ENCODE measurements at regions not wholly inside any gene's neighbourhood (a gene's known extent, or its start where the extent isn't known, plus 50 kb on each side); places are given as distances from the start of the nearest gene placed in this dataset.

DNA sequence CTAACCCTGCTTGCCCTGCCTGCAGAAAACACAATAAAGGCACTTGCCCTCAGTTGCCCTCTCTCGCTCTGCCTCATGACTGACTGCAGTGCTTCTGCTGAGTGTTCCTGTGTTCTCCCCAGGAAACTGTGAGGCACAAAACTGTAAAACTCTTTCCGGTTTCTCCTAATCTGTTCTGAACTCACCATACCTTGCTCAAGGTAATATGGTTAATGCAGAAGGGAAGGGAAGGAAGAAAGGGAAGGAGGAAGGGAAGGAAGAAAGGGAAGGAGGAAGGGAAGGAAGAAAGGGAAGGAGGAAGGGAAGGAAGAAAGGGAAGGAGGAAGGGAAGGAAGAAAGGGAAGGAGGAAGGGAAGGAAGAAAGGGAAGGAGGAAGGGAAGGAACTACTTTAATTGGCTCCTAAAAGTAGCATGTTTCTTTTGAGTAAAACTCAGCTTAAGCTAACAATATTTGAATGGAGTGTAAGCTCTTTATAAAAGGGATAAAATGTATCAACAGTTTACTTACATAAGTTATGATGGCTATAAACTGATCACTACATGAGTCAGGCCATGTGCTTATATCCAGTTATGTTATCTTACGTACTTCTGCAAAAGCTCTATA is 334.0 kb upstream of the CLEC14A start:
- Mint-ChIP-seq H3K27me3 (ENCODE audit: low read depth in 3 of 3) (no peaks in the 10 kb centered on the region), H3K9me3 (peaks cover 3 to 17% (median 8%) of the 10 kb centered on the region in 7 donors), H3K36me3 (no peaks in the 10 kb centered on the region), H3K27ac (no peak overlapping the region), H3K4me1 (no peaks in the 10 kb centered on the region), H3K4me3 (no peak overlapping the region)
- H3K4me2 ChIP-seq (replicated peaks; ENCODE audit: extremely low read depth, low read length, poor library complexity, severe bottlenecking): no peak overlapping the region
- no peak overlapping the region for H3K4me3 ChIP-seq (replicated peaks in 1 of 3; ENCODE audit: low read depth in 2 of 3, low read length in 3 of 3)
- H2AFZ ChIP-seq (ENCODE audit: insufficient read depth, low read depth, low read length, poor library complexity, severe bottlenecking): no peak overlapping the region
- H3K36me3 ChIP-seq (replicated peaks in 1 of 2; ENCODE audit: control insufficient read depth in 1 of 2, insufficient read depth in 2 of 2, low read length in 2 of 2): no peaks in the 10 kb centered on the region
- no peak overlapping the region for H3K9ac ChIP-seq (ENCODE audit: insufficient read depth, low read length, poor library complexity, severe bottlenecking)
- peaks cover 0 to 11% of the 10 kb centered on the region in 2 donors for H3K9me3 ChIP-seq (replicated peaks in 1 of 2; ENCODE audit: control insufficient read depth in 1 of 2, insufficient read depth in 1 of 2, low read length in 2 of 2)
- DNase-seq: no peak
- H4K20me1 ChIP-seq (ENCODE audit: insufficient read depth, low read length): no peaks in the 10 kb centered on the region
- H3K27me3 ChIP-seq (ENCODE audit: control insufficient read depth in 2 of 2, insufficient read depth in 2 of 2, low read length in 2 of 2): no peaks in the 10 kb centered on the region
- H3K4me1 ChIP-seq (ENCODE audit: control insufficient read depth in 1 of 2, insufficient read depth in 2 of 2, low read length in 2 of 2): no peaks in the 10 kb centered on the region
- TF ChIP-seq, protein P1, sequence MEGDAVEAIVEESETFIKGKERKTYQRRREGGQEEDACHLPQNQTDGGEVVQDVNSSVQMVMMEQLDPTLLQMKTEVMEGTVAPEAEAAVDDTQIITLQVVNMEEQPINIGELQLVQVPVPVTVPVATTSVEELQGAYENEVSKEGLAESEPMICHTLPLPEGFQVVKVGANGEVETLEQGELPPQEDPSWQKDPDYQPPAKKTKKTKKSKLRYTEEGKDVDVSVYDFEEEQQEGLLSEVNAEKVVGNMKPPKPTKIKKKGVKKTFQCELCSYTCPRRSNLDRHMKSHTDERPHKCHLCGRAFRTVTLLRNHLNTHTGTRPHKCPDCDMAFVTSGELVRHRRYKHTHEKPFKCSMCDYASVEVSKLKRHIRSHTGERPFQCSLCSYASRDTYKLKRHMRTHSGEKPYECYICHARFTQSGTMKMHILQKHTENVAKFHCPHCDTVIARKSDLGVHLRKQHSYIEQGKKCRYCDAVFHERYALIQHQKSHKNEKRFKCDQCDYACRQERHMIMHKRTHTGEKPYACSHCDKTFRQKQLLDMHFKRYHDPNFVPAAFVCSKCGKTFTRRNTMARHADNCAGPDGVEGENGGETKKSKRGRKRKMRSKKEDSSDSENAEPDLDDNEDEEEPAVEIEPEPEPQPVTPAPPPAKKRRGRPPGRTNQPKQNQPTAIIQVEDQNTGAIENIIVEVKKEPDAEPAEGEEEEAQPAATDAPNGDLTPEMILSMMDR (IDR thresholded peaks at IDR 0.05): no peak
- WGBS (ENCODE audit: insufficient coverage): 89% methylated on average over 1 of the region's 3 CpGs
- H3K79me2 ChIP-seq (ENCODE audit: insufficient read depth, low read length): no peaks in the 10 kb centered on the region
- intact Hi-C loops (cut with micrococcal nuclease): no loop called here
- no peak overlapping the region for H3K27ac ChIP-seq (ENCODE audit: low read depth in 1 of 2, low read length in 2 of 2)

DNA sequence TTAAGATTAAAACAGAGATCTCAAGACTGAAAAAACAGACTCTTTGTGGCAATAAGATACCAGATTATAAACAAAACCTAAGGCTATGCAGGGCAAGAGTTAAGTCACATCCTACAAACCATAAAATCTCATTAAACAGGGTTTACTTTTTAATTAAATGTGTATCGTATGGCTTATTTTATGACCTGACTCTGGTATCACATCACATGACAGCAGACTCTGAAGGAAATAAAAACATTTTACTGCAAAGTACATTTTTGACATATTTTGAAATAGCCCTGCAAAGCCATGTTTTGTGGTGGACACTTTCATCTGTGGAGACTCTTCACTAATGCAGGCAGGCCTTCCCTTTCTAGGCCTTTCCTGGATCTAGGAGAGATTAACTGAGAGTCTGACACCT is 327.6 kb upstream of the CLEC14A start:
- no peak overlapping the region for H3K4me3 Mint-ChIP-seq
- WGBS (ENCODE audit: insufficient coverage): no CpG with 5 or more reads among the region's 1 CpG

More for the DNA sequence above, 327.6 kb upstream of the CLEC14A start:
- H3K4me3 ChIP-seq (replicated peaks in 1 of 3; ENCODE audit: low read depth in 2 of 3, low read length in 3 of 3): no peak overlapping the region
- H3K4me2 ChIP-seq (replicated peaks; ENCODE audit: extremely low read depth, low read length, poor library complexity, severe bottlenecking): no peak overlapping the region
- no peak overlapping the region for H2AFZ ChIP-seq (ENCODE audit: insufficient read depth, low read depth, low read length, poor library complexity, severe bottlenecking)
- H3K9me3 Mint-ChIP-seq: peaks cover 0 to 10% (median 3%) of the 10 kb centered on the region in 7 donors
- no peak overlapping the region for H3K9ac ChIP-seq (ENCODE audit: insufficient read depth, low read length, poor library complexity, severe bottlenecking)
- H3K79me2 ChIP-seq (ENCODE audit: insufficient read depth, low read length): no peaks in the 10 kb centered on the region
- H3K4me1 ChIP-seq (ENCODE audit: control insufficient read depth in 1 of 2, insufficient read depth in 2 of 2, low read length in 2 of 2): no peaks in the 10 kb centered on the region
- no peaks in the 10 kb centered on the region for H3K4me1 Mint-ChIP-seq
- H3K27ac ChIP-seq (ENCODE audit: low read depth in 1 of 2, low read length in 2 of 2): no peak overlapping the region
- no peaks in the 10 kb centered on the region for H3K27me3 Mint-ChIP-seq (ENCODE audit: low read depth in 3 of 3)
- no peak for DNase-seq
- H4K20me1 ChIP-seq (ENCODE audit: insufficient read depth, low read length): no peaks in the 10 kb centered on the region
- no peaks in the 10 kb centered on the region for H3K36me3 ChIP-seq (replicated peaks in 1 of 2; ENCODE audit: control insufficient read depth in 1 of 2, insufficient read depth in 2 of 2, low read length in 2 of 2)
- TF ChIP-seq, protein P1 (IDR thresholded peaks at IDR 0.05): no peak
- H3K9me3 ChIP-seq (replicated peaks in 1 of 2; ENCODE audit: control insufficient read depth in 1 of 2, insufficient read depth in 1 of 2, low read length in 2 of 2): peaks cover 0 to under 1% of the 10 kb centered on the region in 2 donors
- H3K27me3 ChIP-seq (ENCODE audit: control insufficient read depth in 2 of 2, insufficient read depth in 2 of 2, low read length in 2 of 2): no peaks in the 10 kb centered on the region
- intact Hi-C loops (cut with micrococcal nuclease): no loop called here
- no peaks in the 10 kb centered on the region for H3K36me3 Mint-ChIP-seq
- H3K27ac Mint-ChIP-seq: no peak overlapping the region
